Lung (tissue), 11 donors: ENCODE measurements at regions not wholly inside any gene's neighbourhood (a gene's known extent, or its start where the extent isn't known, plus 50 kb on each side); places are given as distances from the start of the nearest gene placed in this dataset.

Experiments
- ATAC-seq: fragments of 200-7000 bp; cut with Tn5 transposase; one replicate; pipeline ENCODE4 v1.9.1; 2020; ENCODE audit warnings: moderate number of reproducible peaks; ENCODE audit not compliant: insufficient read depth, low FRiP score
- DNase-seq, 3 donors: peaks; one replicate each; pipeline ENCODE4 v3.0.0-alpha.2; 2013 to 2017
- H3K27ac ChIP-seq, 2 donors: one replicate each; pipeline ENCODE4 v1.5.1; 2013; ENCODE audit warnings: mild to moderate bottlenecking in 2 of 2, moderate library complexity in 2 of 2, control low read depth in 1 of 2, inconsistent platforms in 1 of 2, low read depth in 1 of 2, low read length in 1 of 2
- H3K27me3 ChIP-seq, 3 donors: one replicate each; pipeline ENCODE4 v1.5.1; 2013; ENCODE audit warnings: low read length in 2 of 3; ENCODE audit not compliant: control insufficient read depth in 3 of 3, insufficient read depth in 3 of 3
- H3K36me3 ChIP-seq, 4 donors: one replicate each; pipeline ENCODE4 v1.5.1; 2013; ENCODE audit warnings: low read length in 4 of 4, mild to moderate bottlenecking in 1 of 4, moderate library complexity in 1 of 4; ENCODE audit not compliant: control insufficient read depth in 4 of 4, insufficient read depth in 4 of 4
- H3K4me1 ChIP-seq, 5 donors: one replicate each; pipeline ENCODE4 v1.5.1; 2013; ENCODE audit warnings: low read length in 5 of 5, mild to moderate bottlenecking in 2 of 5, moderate library complexity in 1 of 5; ENCODE audit not compliant: control insufficient read depth in 5 of 5, insufficient read depth in 5 of 5
- H3K4me3 ChIP-seq: one replicate; pipeline ENCODE4 v1.5.1; 2013; ENCODE audit warnings: mild to moderate bottlenecking, control low read depth, moderate library complexity
- H3K9ac ChIP-seq, 2 donors: one replicate each; pipeline ENCODE4 v1.5.1; 2013; ENCODE audit warnings: low read length in 2 of 2, control low read depth in 1 of 2; ENCODE audit not compliant: insufficient read depth in 1 of 2
- H3K9me3 ChIP-seq, 4 donors: one replicate each; pipeline ENCODE4 v1.5.1; 2013; ENCODE audit warnings: low read length in 3 of 4, mild to moderate bottlenecking in 1 of 4, moderate library complexity in 1 of 4; ENCODE audit not compliant: control insufficient read depth in 4 of 4, insufficient read depth in 3 of 4
- CTCF ChIP-seq: IDR thresholded peaks from 2 replicates; pipeline ENCODE4 v1.5.1; 2012; ENCODE audit warnings: mild to moderate bottlenecking; ENCODE audit errors: control extremely low read depth, extremely low read depth
- WGBS, 2 donors: extraction: QIAGEN DNeasy Blood & Tissue Kit; methylation state at CpG; one replicate each; pipeline ENCODE4 v1.1.7; 2013; 5-methylcytosine and 5-hydroxymethylcytosine counted together
- donor health status: control.
- donor health status: control.
- donor health status: Bipolar disorder and iron deficiency.
- donor health status: healthy.
- donor health status: DM: yes; HTN: yes; CAD: no.

GRCh38 chr5:155987265-155987810, 339.6 kb upstream of the SGCD start:
- no peaks in the 10 kb centered on the region for H3K27me3 ChIP-seq
- no peaks in the 10 kb centered on the region for H3K36me3 ChIP-seq
- no peak overlapping the region for H3K27ac ChIP-seq
- peaks cover 0 to 5% (median 0%) of the 10 kb centered on the region in 5 donors for H3K4me1 ChIP-seq
- no peak overlapping the region for H3K4me3 ChIP-seq
- ATAC-seq = no peak
- no peak for TF ChIP-seq CTCF
- no peak overlapping the region for H3K9ac ChIP-seq
- H3K9me3 ChIP-seq = no peaks in the 10 kb centered on the region
- 68 to 72% methylated on average over 5 of the region's 5 CpGs for WGBS, 2 donors
- no peak for DNase-seq

DNA sequence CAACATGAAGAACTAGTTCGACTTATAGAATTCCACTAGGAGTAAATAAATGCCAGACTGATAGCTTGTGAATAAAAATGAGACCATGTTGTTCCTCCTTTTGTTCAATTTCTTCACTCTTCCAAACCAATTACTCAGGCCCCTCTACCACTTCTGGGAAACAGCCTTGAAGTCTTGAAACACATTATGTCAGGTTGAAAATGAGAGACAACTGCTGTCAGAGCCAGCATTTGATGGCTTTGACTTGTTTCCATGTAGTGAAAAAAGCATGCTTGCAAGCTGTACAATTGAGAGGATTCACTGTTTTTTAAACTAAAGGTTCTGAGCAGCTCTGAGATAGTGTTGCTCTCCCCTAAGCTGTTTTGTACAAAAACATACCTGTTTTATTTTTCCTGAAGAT, 337.1 kb upstream of the SGCD start:
- no peaks in the 10 kb centered on the region for H3K9me3 ChIP-seq
- 70 to 73% methylated on average over 1 of the region's 1 CpG for WGBS, 2 donors
- no peak overlapping the region for H3K9ac ChIP-seq
- no peaks in the 10 kb centered on the region for H3K27me3 ChIP-seq
- no peaks in the 10 kb centered on the region for H3K36me3 ChIP-seq
- H3K4me3 ChIP-seq = no peak overlapping the region
- no peak for TF ChIP-seq CTCF
- H3K4me1 ChIP-seq = peaks cover 0 to 5% (median 0%) of the 10 kb centered on the region in 5 donors
- no peak for ATAC-seq
- no peak for DNase-seq
- no peak overlapping the region for H3K27ac ChIP-seq

GRCh38 chr5:155996123-155996522, 330.8 kb upstream of the SGCD start:
- H3K4me1 ChIP-seq = no peaks in the 10 kb centered on the region
- WGBS, 2 donors = 88 to 90% methylated on average over 5 of the region's 5 CpGs
- no peak for TF ChIP-seq CTCF
- H3K9ac ChIP-seq = no peak overlapping the region
- no peaks in the 10 kb centered on the region for H3K36me3 ChIP-seq
- H3K4me3 ChIP-seq = no peak overlapping the region
- H3K27me3 ChIP-seq = no peaks in the 10 kb centered on the region
- H3K9me3 ChIP-seq = no peaks in the 10 kb centered on the region
- DNase-seq (no peak), ATAC-seq (no peak)
- no peak overlapping the region for H3K27ac ChIP-seq

DNA sequence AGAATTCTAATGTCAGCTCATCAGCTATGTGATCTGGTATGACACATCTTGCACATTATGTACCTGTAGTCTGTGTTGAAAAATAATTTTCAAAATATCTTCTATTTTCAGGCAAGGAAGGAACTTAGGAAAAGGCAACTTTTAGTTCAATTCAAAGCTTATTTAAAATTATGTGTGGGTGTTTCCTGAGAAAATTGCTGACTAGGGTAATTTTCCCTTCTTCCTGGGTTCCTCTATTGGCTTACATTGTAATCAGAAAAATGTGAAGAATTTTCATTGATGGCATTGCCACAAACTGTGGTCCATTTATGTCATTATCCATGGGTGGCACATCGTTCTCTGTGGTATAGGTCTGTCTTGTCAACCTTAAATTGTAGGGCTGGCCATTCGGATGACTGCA, 328.7 kb upstream of the SGCD start:
- DNase-seq (no peak), ATAC-seq (no peak)
- H3K36me3 ChIP-seq = no peaks in the 10 kb centered on the region
- H3K27me3 ChIP-seq = no peaks in the 10 kb centered on the region
- H3K4me3 ChIP-seq = no peak overlapping the region
- H3K27ac ChIP-seq = no peak overlapping the region
- no peaks in the 10 kb centered on the region for H3K9me3 ChIP-seq
- H3K4me1 ChIP-seq = no peaks in the 10 kb centered on the region
- TF ChIP-seq CTCF = no peak
- no peak overlapping the region for H3K9ac ChIP-seq
- WGBS, 2 donors = 80% methylated on average over 2 of the region's 2 CpGs
